ENCODE measurements at regions not wholly inside any gene's neighbourhood (a gene's known extent, or its start where the extent isn't known, plus 50 kb on each side); places are given as distances from the start of the nearest gene placed in this dataset.

GRCh38 chrX:4830880-4831557, 1117.6 kb upstream of the PRKX start:
- intact Hi-C loops (cut with DNase I) = no loop called here
- Histone ChIP-seq H3K36me3 (ENCODE audit: control insufficient read depth in 2 of 3, insufficient read depth in 3 of 3, low read length in 3 of 3) (no peaks in the 10 kb centered on the region), H3K9me3 (ENCODE audit: control insufficient read depth in 2 of 3, insufficient read depth in 1 of 3, low read length in 3 of 3) (no peaks in the 10 kb centered on the region), H3K4me1 (ENCODE audit: control insufficient read depth in 2 of 3, insufficient read depth in 2 of 3, low read depth in 1 of 3, low read length in 3 of 3) (no peaks in the 10 kb centered on the region), H3K9ac (ENCODE audit: low read length in 3 of 3) (no peak overlapping the region), H3K27me3 (ENCODE audit: control insufficient read depth, insufficient read depth, low read length) (no peaks in the 10 kb centered on the region), H3K4me3 (ENCODE audit: low read length in 3 of 3) (no peak overlapping the region), H3K27ac (ENCODE audit: low read depth in 2 of 2, low read length in 2 of 2) (no peak overlapping the region)
- DNase-seq (no peak), FAIRE-seq (no peak)
- TF ChIP-seq CTCF (IDR thresholded peaks at IDR 0.05; ENCODE audit: borderline replicate concordance, extremely low read depth, insufficient read depth) = no peak

GRCh38 chrX:4825550-4825949, 1112.1 kb upstream of the PRKX start:
- no peak overlapping the region for H3K9ac ChIP-seq (ENCODE audit: low read length in 3 of 3)
- DNase-seq (no peak), FAIRE-seq (no peak)
- H3K9me3 ChIP-seq (ENCODE audit: control insufficient read depth in 2 of 3, insufficient read depth in 1 of 3, low read length in 3 of 3) = no peaks in the 10 kb centered on the region
- TF ChIP-seq CTCF (IDR thresholded peaks at IDR 0.05; ENCODE audit: borderline replicate concordance, extremely low read depth, insufficient read depth) = no peak
- H3K27ac ChIP-seq (ENCODE audit: low read depth in 2 of 2, low read length in 2 of 2) = no peak overlapping the region
- H3K4me1 ChIP-seq (ENCODE audit: control insufficient read depth in 2 of 3, insufficient read depth in 2 of 3, low read depth in 1 of 3, low read length in 3 of 3) = no peaks in the 10 kb centered on the region
- intact Hi-C loops (cut with DNase I) = no loop called here
- no peak overlapping the region for H3K4me3 ChIP-seq (ENCODE audit: low read length in 3 of 3)
- H3K27me3 ChIP-seq (ENCODE audit: control insufficient read depth, insufficient read depth, low read length) = no peaks in the 10 kb centered on the region
- H3K36me3 ChIP-seq (ENCODE audit: control insufficient read depth in 2 of 3, insufficient read depth in 3 of 3, low read length in 3 of 3) = no peaks in the 10 kb centered on the region

GRCh38 chrX:4809571-4809970, 1096.1 kb upstream of the PRKX start:
- Histone ChIP-seq H3K36me3 (ENCODE audit: control insufficient read depth in 2 of 3, insufficient read depth in 3 of 3, low read length in 3 of 3) (no peaks in the 10 kb centered on the region), H3K9ac (ENCODE audit: low read length in 3 of 3) (no peak overlapping the region), H3K4me3 (ENCODE audit: low read length in 3 of 3) (no peak overlapping the region), H3K27me3 (ENCODE audit: control insufficient read depth, insufficient read depth, low read length) (no peaks in the 10 kb centered on the region), H3K4me1 (ENCODE audit: control insufficient read depth in 2 of 3, insufficient read depth in 2 of 3, low read depth in 1 of 3, low read length in 3 of 3) (no peaks in the 10 kb centered on the region), H3K9me3 (ENCODE audit: control insufficient read depth in 2 of 3, insufficient read depth in 1 of 3, low read length in 3 of 3) (no peaks in the 10 kb centered on the region), H3K27ac (ENCODE audit: low read depth in 2 of 2, low read length in 2 of 2) (no peak overlapping the region)
- intact Hi-C loops (cut with DNase I) = no loop called here
- no peak for FAIRE-seq
- DNase-seq = no peak
- no peak for TF ChIP-seq CTCF (IDR thresholded peaks at IDR 0.05; ENCODE audit: borderline replicate concordance, extremely low read depth, insufficient read depth)

GRCh38 chrX:4805502-4805901, 1092.1 kb upstream of the PRKX start:
- TF ChIP-seq CTCF (IDR thresholded peaks at IDR 0.05; ENCODE audit: borderline replicate concordance, extremely low read depth, insufficient read depth) = no peak
- Histone ChIP-seq H3K27me3 (ENCODE audit: control insufficient read depth, insufficient read depth, low read length) (no peaks in the 10 kb centered on the region), H3K9me3 (ENCODE audit: control insufficient read depth in 2 of 3, insufficient read depth in 1 of 3, low read length in 3 of 3) (no peaks in the 10 kb centered on the region), H3K4me1 (ENCODE audit: control insufficient read depth in 2 of 3, insufficient read depth in 2 of 3, low read depth in 1 of 3, low read length in 3 of 3) (no peaks in the 10 kb centered on the region), H3K27ac (ENCODE audit: low read depth in 2 of 2, low read length in 2 of 2) (no peak overlapping the region), H3K4me3 (ENCODE audit: low read length in 3 of 3) (no peak overlapping the region), H3K36me3 (ENCODE audit: control insufficient read depth in 2 of 3, insufficient read depth in 3 of 3, low read length in 3 of 3) (no peaks in the 10 kb centered on the region), H3K9ac (ENCODE audit: low read length in 3 of 3) (no peak overlapping the region)
- no peak for FAIRE-seq
- intact Hi-C loops (cut with DNase I) = no loop called here
- no peak for DNase-seq
